GM12864 (cell line): ENCODE measurements at regions not wholly inside any gene's neighbourhood (a gene's known extent, or its start where the extent isn't known, plus 50 kb on each side); places are given as distances from the start of the nearest gene placed in this dataset.

Experiments
- DNase-seq: peaks from one replicate; pipeline ENCODE4 v3.0.0-alpha.2; 2011; ENCODE audit warnings: low read depth
- H3K4me3 ChIP-seq: 2 replicates; pipeline ENCODE4 v1.5.1; 2011; ENCODE audit warnings: mild to moderate bottlenecking, low read depth, low read length, control low read depth
- TF ChIP-seq, protein P1 (sequence below): IDR thresholded peaks from 2 replicates; pipeline ENCODE4 v1.5.1; 2011; ENCODE audit warnings: low read depth, mild to moderate bottlenecking, moderate library complexity, low read length, control low read depth, inconsistent platforms; ENCODE audit errors: missing control alignments

DNA sequence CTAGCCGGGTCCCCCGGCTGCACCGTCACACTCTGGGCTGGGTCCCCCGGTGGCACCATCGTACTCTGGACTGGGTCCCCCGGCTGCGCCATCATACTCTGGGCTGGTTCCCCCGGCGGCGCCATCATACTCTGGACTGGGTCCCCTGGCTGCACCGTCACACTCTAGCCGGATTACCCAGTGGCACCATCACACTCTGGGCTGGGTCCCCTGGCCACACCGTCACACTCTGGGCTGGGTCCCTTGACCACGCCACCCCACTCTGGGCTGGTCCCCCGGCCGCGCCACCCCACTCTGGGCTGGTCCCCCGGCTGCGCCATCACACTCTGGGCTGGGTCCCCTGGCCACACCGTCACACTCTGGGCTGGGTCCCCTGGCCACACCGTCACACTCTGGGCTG lies 653.8 kb upstream of the ID2 start:
- DNase-seq = no peak
- TF ChIP-seq, protein P1, sequence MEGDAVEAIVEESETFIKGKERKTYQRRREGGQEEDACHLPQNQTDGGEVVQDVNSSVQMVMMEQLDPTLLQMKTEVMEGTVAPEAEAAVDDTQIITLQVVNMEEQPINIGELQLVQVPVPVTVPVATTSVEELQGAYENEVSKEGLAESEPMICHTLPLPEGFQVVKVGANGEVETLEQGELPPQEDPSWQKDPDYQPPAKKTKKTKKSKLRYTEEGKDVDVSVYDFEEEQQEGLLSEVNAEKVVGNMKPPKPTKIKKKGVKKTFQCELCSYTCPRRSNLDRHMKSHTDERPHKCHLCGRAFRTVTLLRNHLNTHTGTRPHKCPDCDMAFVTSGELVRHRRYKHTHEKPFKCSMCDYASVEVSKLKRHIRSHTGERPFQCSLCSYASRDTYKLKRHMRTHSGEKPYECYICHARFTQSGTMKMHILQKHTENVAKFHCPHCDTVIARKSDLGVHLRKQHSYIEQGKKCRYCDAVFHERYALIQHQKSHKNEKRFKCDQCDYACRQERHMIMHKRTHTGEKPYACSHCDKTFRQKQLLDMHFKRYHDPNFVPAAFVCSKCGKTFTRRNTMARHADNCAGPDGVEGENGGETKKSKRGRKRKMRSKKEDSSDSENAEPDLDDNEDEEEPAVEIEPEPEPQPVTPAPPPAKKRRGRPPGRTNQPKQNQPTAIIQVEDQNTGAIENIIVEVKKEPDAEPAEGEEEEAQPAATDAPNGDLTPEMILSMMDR = no peak

DNA sequence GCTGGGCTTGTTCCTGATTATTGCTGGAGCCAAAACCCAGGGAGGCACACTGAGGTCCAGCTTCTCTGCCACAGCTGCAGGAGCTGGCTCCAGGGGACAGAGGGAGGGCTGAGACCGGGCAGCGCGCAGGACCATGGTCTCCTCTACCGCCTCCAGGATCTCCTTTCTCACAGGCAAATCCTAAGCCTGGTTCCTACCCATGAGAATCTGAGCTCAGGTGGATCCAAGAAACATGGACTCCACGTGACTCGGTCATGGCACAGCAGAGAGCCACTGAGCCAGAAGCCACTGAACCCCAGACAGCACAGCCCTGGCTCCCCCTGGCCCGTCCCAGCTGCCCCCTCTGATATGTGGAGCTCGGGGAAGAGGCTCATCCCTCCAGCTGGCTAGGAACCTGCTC lies 653.4 kb upstream of the ID2 start:
- TF ChIP-seq, protein P1 = no peak

More for the DNA sequence above, 653.8 kb upstream of the ID2 start:
- H3K4me3 ChIP-seq = no peak overlapping the region

DNA sequence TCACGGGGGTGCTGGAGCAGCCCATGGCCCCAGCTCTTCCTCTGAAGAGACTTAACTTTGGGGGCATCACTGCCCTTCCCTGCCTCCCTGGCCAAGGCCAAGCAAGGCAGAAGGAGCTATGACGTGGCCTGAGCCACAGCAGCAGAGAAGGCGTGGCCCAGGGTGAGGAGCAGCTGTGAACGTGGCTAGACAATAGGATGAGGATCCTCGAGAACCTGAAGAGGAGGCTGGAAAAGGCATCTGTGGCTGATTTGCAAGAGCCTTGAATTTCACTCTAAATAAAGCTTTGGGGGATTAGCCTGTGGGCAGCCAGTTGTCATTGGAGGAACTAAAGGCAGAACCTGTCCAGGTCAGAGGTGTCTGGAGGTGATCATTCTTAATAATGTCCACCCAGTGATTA lies 652.9 kb upstream of the ID2 start:
- TF ChIP-seq, protein P1 = no peak
- no peak overlapping the region for H3K4me3 ChIP-seq
- DNase-seq = no peak

More for the DNA sequence above, 653.4 kb upstream of the ID2 start:
- no peak overlapping the region for H3K4me3 ChIP-seq
- no peak for DNase-seq

DNA sequence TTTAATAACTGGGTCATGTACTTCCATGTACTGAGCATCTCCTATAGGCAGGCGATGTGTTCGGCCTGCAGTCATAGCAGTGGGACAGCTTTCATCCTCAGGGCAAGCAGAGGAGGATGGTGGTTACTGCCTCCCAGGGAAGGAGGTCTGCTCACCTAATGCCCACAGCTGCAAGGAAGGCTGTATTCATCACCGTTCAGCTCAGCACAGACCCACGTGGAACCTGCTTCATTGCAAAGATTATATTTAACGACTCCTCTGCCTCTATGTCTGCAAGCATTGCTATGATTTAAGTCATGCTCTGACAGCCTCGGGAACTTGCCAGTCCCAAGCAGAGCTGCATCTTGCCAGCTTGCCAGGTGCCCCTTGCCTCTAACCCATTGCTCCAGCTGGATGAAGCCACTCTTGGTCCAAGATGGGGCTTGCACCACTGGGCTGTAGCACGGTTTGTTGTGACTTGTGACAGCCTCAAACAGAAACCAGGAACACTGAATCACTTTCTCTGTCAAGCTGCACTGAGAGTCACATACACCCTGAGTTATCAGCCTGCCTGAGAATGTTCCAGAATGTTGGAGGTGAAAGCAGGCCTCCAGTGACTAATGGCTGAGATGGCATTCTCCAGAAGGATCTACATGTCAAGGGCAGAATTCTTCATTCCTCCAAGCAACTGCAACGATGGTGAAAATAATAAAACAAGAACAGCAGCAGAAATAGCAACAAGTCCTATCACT lies 651.1 kb upstream of the ID2 start:
- DNase-seq = no peak
- H3K4me3 ChIP-seq = no peak overlapping the region
- TF ChIP-seq, protein P1 = no peak

DNA sequence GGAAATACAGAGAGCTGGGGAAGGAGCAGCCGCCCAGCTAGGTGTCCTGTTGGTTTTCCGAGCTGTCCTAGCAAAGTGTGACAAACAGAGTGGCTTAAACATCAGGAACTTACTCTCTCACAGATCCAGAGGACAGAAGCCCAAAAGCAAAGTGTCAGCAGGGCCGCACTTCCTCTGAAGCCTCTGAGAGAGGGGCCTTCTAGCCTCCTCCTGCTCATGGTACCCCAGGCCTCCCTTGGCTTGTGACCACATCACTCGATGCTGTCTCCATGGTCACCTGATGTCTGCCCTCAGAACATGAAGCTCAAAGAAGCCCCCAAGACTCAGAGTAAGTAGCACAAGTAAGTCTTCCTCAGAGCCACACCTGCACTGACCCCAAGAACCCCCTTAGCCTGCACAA lies 650.5 kb upstream of the ID2 start:
- H3K4me3 ChIP-seq = no peak overlapping the region
- TF ChIP-seq, protein P1 = no peak
- DNase-seq = no peak

DNA sequence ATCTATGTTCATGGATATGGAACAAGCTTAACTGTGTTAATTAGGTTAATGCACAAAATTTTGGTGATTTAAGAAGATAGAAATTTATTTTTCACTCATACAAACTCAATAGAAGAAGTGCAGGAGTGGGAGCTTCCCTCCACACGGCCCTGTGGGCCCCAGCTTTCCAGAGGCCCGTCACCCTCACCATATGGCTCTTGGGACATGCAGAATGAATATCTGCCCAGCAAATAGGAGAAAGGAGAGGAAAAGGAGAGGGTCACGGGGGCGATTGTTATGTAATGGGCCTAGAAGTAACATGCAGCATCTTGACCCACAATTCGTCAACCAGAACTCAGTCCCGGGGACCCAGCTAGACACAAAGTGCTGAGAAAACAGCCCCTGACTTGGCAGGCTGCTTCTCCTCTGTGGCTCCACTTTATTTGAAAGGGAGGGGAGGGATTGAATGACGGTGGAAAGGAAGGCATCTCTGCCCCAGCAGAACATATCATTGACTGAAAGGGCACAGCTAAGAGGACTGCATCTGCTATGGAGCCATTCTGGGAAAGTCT lies 648.2 kb upstream of the ID2 start:
- no peak for DNase-seq
- H3K4me3 ChIP-seq = no peak overlapping the region
- TF ChIP-seq, protein P1 = no peak

DNA sequence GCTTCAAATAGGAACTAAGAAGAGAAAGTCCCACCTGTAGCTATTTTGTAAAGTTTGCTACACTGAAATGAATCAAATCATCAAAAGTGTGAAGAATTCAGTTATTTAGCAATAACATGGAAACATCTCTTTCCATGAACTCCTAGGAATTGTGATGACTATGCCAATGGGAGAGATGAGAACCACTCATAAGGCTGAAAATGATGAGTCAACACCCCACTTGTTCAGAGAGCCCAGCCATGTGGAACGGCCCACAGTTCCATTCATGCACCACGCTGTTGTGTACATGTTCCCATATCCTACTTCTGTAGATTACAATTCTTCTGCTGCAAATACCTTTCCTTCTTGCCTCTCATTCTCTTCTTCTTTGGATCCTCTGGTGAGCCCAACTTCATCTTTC lies 645.5 kb upstream of the ID2 start:
- TF ChIP-seq, protein P1 = no peak

More for the DNA sequence above, 645.5 kb upstream of the ID2 start:
- DNase-seq = no peak
- H3K4me3 ChIP-seq = no peak overlapping the region
